ENCODE measurements at regions not wholly inside any gene's neighbourhood (a gene's known extent, or its start where the extent isn't known, plus 50 kb on each side); places are given as distances from the start of the nearest gene placed in this dataset.
"Not testable (repeated sequence)": the region's sequence is repeated elsewhere in the genome, so short reads cannot be mapped to it uniquely, and the experiment has no call there.

- H3K4me3 ChIP-seq (ENCODE audit: low read depth, low read length): no peak overlapping the region
- H3K79me2 ChIP-seq: no peaks in the 10 kb centered on the region
- no peaks in the 10 kb centered on the region for H3K4me1 ChIP-seq
- H2AFZ ChIP-seq: peak overlapping the region; percentile 22
- no peak for TF ChIP-seq CTCF (IDR thresholded peaks at IDR 0.05)
- H3K36me3 ChIP-seq (ENCODE audit: control insufficient read depth, insufficient read depth, low read length): no peaks in the 10 kb centered on the region
- H3K9ac ChIP-seq: no peak overlapping the region
- H3K27me3 ChIP-seq (ENCODE audit: control insufficient read depth, insufficient read depth, low read length): no peaks in the 10 kb centered on the region
- H3K4me2 ChIP-seq (ENCODE audit: low read length): no peak overlapping the region
- no peaks in the 10 kb centered on the region for H3K9me3 ChIP-seq (ENCODE audit: control insufficient read depth, low read length)
- no peak overlapping the region for H3K27ac ChIP-seq
Observed at GRCh38 chr15:92796161-92796611, 103.9 kb upstream of the CHD2 start.

- no peaks in the 10 kb centered on the region for H3K4me1 ChIP-seq
- peak overlapping the region; percentile 60 for H2AFZ ChIP-seq
- no peaks in the 10 kb centered on the region for H3K36me3 ChIP-seq (ENCODE audit: control insufficient read depth, insufficient read depth, low read length)
- H3K4me3 ChIP-seq (ENCODE audit: low read depth, low read length): no peak overlapping the region
- no peak overlapping the region for H3K4me2 ChIP-seq (ENCODE audit: low read length)
- H3K79me2 ChIP-seq: no peaks in the 10 kb centered on the region
- H3K9ac ChIP-seq: no peak overlapping the region
- H3K27me3 ChIP-seq (ENCODE audit: control insufficient read depth, insufficient read depth, low read length): no peaks in the 10 kb centered on the region
- H3K27ac ChIP-seq: no peak overlapping the region
- TF ChIP-seq CTCF (IDR thresholded peaks at IDR 0.05): peak; percentile 60
- H3K9me3 ChIP-seq (ENCODE audit: control insufficient read depth, low read length): no peaks in the 10 kb centered on the region
Observed at GRCh38 chr15:92797168-92798052, 102.7 kb upstream of the CHD2 start.

DNA sequence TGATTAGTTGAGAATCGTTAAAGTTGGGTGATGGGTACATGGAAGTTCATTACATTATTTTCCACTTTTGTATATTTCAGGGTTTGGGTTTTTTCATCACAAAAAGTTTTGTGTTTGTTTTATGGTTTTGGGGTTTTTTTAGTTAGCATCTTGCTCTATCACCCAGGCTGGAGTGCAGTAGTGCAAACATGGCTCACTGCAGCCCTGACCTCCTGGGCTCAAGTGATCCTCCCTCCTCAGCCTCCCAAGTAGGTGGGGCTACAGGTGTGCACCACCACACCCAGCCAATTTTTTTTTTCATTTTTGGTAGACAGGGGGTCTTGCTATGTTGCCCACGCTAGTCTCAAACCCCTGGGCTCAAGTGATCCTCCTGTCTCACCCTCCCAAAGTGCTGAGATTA lies 100.1 kb upstream of the CHD2 start:
- no peak overlapping the region for H3K4me2 ChIP-seq (ENCODE audit: low read length)
- no peaks in the 10 kb centered on the region for H3K36me3 ChIP-seq (ENCODE audit: control insufficient read depth, insufficient read depth, low read length)
- no peak overlapping the region for H3K27ac ChIP-seq
- no peak for TF ChIP-seq CTCF (IDR thresholded peaks at IDR 0.05)
- H3K4me1 ChIP-seq: no peaks in the 10 kb centered on the region
- no peaks in the 10 kb centered on the region for H3K9me3 ChIP-seq (ENCODE audit: control insufficient read depth, low read length)
- no peak overlapping the region for H3K4me3 ChIP-seq (ENCODE audit: low read depth, low read length)
- H2AFZ ChIP-seq: no peak overlapping the region
- no peak overlapping the region for H3K9ac ChIP-seq
- H3K79me2 ChIP-seq: no peaks in the 10 kb centered on the region
- H3K27me3 ChIP-seq (ENCODE audit: control insufficient read depth, insufficient read depth, low read length): no peaks in the 10 kb centered on the region

DNA sequence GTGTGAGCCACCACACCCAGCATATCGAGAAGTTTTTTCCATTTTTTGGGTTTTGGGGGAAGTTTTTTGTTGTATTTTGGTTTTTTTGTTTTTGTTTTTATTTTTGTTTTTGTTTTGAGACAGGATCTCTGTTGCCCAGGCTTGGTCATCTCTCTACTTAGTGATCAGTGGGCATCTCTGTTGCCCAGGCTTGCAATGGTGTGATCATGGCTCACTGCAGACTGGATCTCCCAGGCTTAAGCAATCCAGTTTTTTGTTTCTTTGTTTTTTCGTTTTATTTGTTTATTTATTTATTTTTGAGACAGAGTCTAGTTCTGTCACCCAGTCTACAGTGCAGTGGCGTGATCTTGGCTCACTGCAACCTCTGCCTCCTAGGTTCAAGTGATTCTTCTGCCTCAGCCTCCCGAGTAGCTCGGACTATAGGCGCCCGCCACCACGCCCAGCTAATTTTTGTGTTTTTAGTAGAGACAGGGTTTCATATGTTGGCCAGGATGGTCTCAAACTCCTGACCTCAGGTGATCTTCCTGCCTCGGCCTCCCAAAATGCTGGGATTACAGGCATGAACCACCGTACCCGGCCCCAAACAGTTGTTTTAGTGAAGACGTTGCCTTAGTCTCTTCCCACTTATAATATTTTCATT lies 99.6 kb upstream of the CHD2 start:
- not testable (repeated sequence) for H3K27ac ChIP-seq

DNA sequence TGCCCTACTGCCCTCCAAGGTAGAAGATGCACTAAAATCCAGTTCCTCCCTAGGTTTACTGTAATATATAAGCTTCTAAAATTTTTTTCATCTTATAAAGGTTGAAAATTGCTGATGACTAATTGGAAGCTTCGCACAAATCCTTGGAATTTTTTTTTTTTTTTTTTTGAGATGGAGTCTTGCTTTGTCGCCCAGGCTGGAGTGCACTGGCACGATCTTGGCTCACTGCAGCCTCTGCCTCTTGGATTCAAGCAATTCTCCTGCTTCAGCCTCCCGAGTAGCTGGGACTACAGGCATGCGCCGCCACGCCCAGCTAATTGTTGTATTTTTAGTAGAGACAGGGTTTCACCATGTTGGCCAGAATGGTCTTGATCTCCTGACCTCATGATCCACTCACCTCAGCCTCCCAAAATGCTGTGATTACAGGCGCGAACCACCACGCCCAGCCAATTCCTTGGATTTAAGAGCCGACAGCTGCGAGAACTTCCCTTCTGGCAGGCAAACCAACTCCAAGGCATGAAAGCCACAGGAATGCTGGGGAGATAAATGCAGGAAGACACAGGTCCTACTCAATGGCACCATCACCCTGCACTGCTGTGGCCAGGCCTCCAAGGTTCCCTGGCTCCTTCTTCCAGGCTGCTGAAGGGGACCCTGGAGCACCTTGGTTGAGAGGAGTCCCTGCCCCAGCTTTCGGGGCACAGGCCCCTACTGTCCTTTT lies 98.9 kb upstream of the CHD2 start:
- H3K4me3 ChIP-seq (ENCODE audit: low read depth, low read length); H3K4me1 ChIP-seq; H3K4me2 ChIP-seq (ENCODE audit: low read length); H2AFZ ChIP-seq; H3K36me3 ChIP-seq (ENCODE audit: control insufficient read depth, insufficient read depth, low read length); H3K9me3 ChIP-seq (ENCODE audit: control insufficient read depth, low read length); H3K9ac ChIP-seq; H3K79me2 ChIP-seq; H3K27ac ChIP-seq; H3K27me3 ChIP-seq (ENCODE audit: control insufficient read depth, insufficient read depth, low read length): not testable (repeated sequence)

More for the DNA sequence above, 99.6 kb upstream of the CHD2 start:
- H3K9ac ChIP-seq; H3K27me3 ChIP-seq (ENCODE audit: control insufficient read depth, insufficient read depth, low read length); H3K4me2 ChIP-seq (ENCODE audit: low read length); H3K79me2 ChIP-seq; H3K36me3 ChIP-seq (ENCODE audit: control insufficient read depth, insufficient read depth, low read length); H2AFZ ChIP-seq; H3K4me3 ChIP-seq (ENCODE audit: low read depth, low read length); H3K4me1 ChIP-seq; H3K9me3 ChIP-seq (ENCODE audit: control insufficient read depth, low read length): not testable (repeated sequence)

Measured in parathyroid adenoma (tissue), 2 donors.